ENCODE measurements at regions not wholly inside any gene's neighbourhood (a gene's known extent, or its start where the extent isn't known, plus 50 kb on each side); places are given as distances from the start of the nearest gene placed in this dataset.

DNA sequence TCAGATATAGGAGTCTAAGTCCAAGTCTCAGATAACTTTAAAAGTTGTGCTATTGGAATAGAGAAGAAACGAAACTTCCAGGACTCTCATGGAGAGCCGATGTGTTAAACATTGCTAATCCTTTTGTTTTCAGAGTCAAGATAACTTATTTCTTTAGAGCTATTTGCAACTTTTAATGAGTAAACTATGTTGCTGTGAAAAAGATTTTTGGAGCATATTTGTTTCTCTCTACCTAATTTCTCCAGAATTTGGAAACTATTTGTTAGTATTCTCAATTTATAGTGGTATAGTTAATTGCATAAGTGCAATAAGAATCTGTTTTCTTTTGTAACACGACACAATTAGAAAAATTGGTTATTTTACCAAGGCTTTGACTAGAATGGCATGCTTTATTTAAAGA lies 588.9 kb downstream of the NTRK3 start:
- no peaks in the 10 kb centered on the region for H3K27me3 ChIP-seq
- no peaks in the 10 kb centered on the region for H3K36me3 ChIP-seq
- no peak for DNase-seq (ENCODE audit: extremely low spot score)
- H3K4me3 ChIP-seq: no peak overlapping the region
- H3K4me1 ChIP-seq: no peaks in the 10 kb centered on the region
- WGBS: 88% methylated on average over 3 of the region's 3 CpGs
- no peak overlapping the region for H3K27ac ChIP-seq (replicated peaks in 1 of 4)
- intact Hi-C loops (cut with DNase I): no loop called here
- H3K9me3 ChIP-seq: peaks cover 0 to 7% (median 2%) of the 10 kb centered on the region in 4 donors
- TF ChIP-seq, protein P1, sequence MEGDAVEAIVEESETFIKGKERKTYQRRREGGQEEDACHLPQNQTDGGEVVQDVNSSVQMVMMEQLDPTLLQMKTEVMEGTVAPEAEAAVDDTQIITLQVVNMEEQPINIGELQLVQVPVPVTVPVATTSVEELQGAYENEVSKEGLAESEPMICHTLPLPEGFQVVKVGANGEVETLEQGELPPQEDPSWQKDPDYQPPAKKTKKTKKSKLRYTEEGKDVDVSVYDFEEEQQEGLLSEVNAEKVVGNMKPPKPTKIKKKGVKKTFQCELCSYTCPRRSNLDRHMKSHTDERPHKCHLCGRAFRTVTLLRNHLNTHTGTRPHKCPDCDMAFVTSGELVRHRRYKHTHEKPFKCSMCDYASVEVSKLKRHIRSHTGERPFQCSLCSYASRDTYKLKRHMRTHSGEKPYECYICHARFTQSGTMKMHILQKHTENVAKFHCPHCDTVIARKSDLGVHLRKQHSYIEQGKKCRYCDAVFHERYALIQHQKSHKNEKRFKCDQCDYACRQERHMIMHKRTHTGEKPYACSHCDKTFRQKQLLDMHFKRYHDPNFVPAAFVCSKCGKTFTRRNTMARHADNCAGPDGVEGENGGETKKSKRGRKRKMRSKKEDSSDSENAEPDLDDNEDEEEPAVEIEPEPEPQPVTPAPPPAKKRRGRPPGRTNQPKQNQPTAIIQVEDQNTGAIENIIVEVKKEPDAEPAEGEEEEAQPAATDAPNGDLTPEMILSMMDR (IDR thresholded peaks at IDR 0.05): no peak
- TF ChIP-seq EP300 (IDR thresholded peaks at IDR 0.05) (no peak), POLR2AphosphoS5 (IDR thresholded peaks at IDR 0.05) (no peak), POLR2A (IDR thresholded peaks at IDR 0.05; ENCODE audit: low read depth) (no peak)

DNA sequence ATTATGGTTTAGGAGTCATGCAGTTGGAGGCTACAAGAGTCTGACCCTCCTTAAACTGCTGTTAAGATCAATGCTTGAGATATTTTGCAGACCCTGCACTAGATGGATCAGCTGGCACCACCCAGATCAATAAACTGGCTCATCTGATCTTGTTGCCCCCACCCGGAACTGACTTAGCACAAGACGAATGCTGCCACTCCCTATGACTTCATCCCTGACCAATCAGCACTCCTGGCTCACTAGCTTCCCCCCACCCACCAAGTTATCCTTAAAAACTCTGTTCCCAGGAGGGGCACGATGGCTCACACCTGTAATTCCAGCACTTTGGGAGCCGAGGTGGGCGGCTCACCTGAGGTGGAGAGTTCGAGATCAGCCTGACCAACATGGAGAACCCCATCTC lies 594.0 kb downstream of the NTRK3 start:
- H3K27ac ChIP-seq (replicated peaks in 1 of 4): no peak overlapping the region
- H3K9me3 ChIP-seq: peaks cover 0 to 2% (median 0%) of the 10 kb centered on the region in 4 donors
- 82% methylated on average over 6 of the region's 6 CpGs for WGBS
- no peaks in the 10 kb centered on the region for H3K27me3 ChIP-seq
- H3K4me3 ChIP-seq: no peak overlapping the region
- TF ChIP-seq, protein P1 (IDR thresholded peaks at IDR 0.05): no peak
- TF ChIP-seq POLR2A (IDR thresholded peaks at IDR 0.05; ENCODE audit: low read depth) (no peak), POLR2AphosphoS5 (IDR thresholded peaks at IDR 0.05) (no peak), EP300 (IDR thresholded peaks at IDR 0.05) (no peak)
- no peaks in the 10 kb centered on the region for H3K4me1 ChIP-seq
- no peak for DNase-seq (ENCODE audit: extremely low spot score)
- H3K36me3 ChIP-seq: no peaks in the 10 kb centered on the region
- intact Hi-C loops (cut with DNase I): no loop called here

DNA sequence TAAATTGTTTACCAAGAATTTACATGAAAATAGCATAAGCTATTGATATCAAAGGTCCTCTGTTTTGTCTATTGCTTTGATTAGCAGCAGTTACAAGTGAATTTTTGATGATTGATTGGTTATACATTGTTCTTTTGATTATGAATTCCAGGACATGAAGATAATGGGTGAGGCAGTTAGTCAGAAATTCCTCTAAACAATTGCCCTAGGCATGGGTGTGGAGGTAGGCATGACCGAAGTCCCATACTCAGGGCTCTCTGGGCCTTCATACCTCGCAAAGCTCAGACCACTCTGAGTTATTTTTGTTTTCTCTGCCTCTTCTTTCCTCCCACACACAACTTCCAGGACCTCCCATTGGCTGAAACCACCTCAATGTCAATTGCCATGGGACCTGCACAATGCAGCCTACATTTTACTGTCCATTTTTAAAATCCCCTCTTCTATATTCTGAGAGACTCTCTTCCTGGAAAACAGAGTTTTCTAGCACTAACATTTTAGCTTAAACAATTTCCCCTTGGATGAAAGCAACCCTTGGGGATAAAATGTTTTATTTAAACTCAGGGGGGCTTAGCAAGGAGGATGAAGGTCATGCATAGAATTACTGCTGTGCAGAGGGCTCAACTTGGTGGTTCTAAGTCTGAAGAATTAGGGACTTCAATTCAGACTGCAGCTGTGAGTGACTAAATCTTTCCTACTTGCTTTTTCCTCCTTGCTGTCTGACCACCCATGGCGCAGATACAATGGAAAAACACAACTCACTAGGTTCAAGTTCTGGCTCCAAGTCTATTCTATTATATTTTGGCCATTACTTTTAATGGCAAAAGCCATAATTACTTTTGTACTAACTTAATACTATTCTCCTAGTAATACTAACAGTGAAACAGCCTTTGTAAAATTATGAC lies 594.8 kb downstream of the NTRK3 start:
- WGBS: 88% methylated on average over 3 of the region's 3 CpGs
- no peak overlapping the region for H3K27ac ChIP-seq (replicated peaks in 1 of 4)
- H3K27me3 ChIP-seq: no peaks in the 10 kb centered on the region
- no peaks in the 10 kb centered on the region for H3K4me1 ChIP-seq
- no peaks in the 10 kb centered on the region for H3K9me3 ChIP-seq
- TF ChIP-seq EP300 (IDR thresholded peaks at IDR 0.05) (no peak), POLR2AphosphoS5 (IDR thresholded peaks at IDR 0.05) (no peak), POLR2A (IDR thresholded peaks at IDR 0.05; ENCODE audit: low read depth) (no peak)
- TF ChIP-seq, protein P1 (IDR thresholded peaks at IDR 0.05): no peak
- no peaks in the 10 kb centered on the region for H3K36me3 ChIP-seq
- intact Hi-C loops (cut with DNase I): no loop called here
- no peak overlapping the region for H3K4me3 ChIP-seq
- no peak for DNase-seq (ENCODE audit: extremely low spot score)

DNA sequence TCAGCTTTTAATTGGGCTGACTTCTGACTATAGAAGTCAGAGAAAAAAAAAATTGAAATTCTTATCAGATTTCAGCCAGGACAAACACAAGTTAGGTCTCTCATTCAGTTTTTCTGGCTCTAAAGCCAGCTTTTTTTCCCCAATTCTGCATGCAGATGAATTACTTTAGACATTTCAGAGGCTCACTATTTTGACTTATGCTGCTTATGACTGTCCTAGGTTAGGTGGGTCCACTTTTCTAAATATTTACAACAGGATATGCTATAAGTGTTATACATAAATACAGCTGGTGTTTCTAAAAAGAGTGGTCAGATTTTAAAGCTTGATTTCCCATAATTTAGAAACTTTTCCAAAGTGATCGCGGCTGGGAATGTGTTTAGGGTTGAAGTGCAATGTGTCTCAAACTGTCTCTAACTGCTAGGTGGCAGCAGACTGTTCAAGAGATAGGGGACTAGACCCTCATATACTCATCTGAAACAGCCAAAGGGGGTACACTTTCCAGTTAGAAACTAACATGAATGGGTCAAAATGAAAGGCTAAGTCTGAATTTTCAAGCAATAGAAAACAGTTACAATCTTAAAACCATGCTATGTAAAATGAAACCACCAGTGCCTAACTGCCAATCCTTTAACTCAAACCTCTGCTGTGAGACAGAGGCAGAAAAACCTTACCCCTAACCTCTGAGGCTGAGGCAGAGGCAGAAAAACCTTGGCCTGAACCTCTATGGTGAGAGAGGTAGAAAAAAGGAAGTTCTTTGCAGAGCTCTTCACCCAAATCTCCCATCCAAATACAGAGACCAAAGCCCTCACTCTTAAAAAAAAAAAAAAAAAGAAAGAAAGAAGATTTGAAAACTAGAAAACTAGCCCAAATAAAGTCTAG lies 596.0 kb downstream of the NTRK3 start:
- intact Hi-C loops (cut with DNase I): no loop called here
- TF ChIP-seq EP300 (IDR thresholded peaks at IDR 0.05): no peak
- TF ChIP-seq, protein P1 (IDR thresholded peaks at IDR 0.05): no peak
- TF ChIP-seq POLR2AphosphoS5 (IDR thresholded peaks at IDR 0.05): no peak
- no peak for TF ChIP-seq POLR2A (IDR thresholded peaks at IDR 0.05; ENCODE audit: low read depth)
- Histone ChIP-seq H3K36me3 (no peaks in the 10 kb centered on the region), H3K4me3 (no peak overlapping the region), H3K27me3 (no peaks in the 10 kb centered on the region), H3K4me1 (no peaks in the 10 kb centered on the region), H3K27ac (replicated peaks in 1 of 4) (no peak overlapping the region), H3K9me3 (no peaks in the 10 kb centered on the region)
- DNase-seq (ENCODE audit: extremely low spot score): no peak
- 64% methylated on average over 2 of the region's 2 CpGs for WGBS
